ENCODE measurements at regions not wholly inside any gene's neighbourhood (a gene's known extent, or its start where the extent isn't known, plus 50 kb on each side); places are given as distances from the start of the nearest gene placed in this dataset.
"Not testable (repeated sequence)": the region's sequence is repeated elsewhere in the genome, so short reads cannot be mapped to it uniquely, and the experiment has no call there.

- H3K27me3 ChIP-seq, H3K4me3 ChIP-seq, H3K9me3 ChIP-seq, DNase-seq, H3K36me3 ChIP-seq: not testable (repeated sequence)
Measured at GRCh38 chr21:6140467-6141137, 4380.8 kb upstream of the TPTE start.

GRCh38 chr21:6141138-6141474 lies 4380.3 kb upstream of the TPTE start:
- DNase-seq, H3K9me3 ChIP-seq, H3K27me3 ChIP-seq: not testable (repeated sequence)

GRCh38 chr21:6153154-6153553 lies 4368.2 kb upstream of the TPTE start:
- H3K4me3 ChIP-seq = not testable (repeated sequence)

More at GRCh38 chr21:6141138-6141474, 4380.3 kb upstream of the TPTE start:
- H3K36me3 ChIP-seq, H3K4me3 ChIP-seq: not testable (repeated sequence)

GRCh38 chr21:6154524-6155320 lies 4366.7 kb upstream of the TPTE start:
- not testable (repeated sequence) for DNase-seq, H3K36me3 ChIP-seq, H3K27me3 ChIP-seq, H3K9me3 ChIP-seq, H3K4me3 ChIP-seq

More at GRCh38 chr21:6153154-6153553, 4368.2 kb upstream of the TPTE start:
- not testable (repeated sequence) for DNase-seq, H3K36me3 ChIP-seq, H3K27me3 ChIP-seq, H3K9me3 ChIP-seq

- not testable (repeated sequence) for H3K9me3 ChIP-seq, H3K27me3 ChIP-seq, H3K4me3 ChIP-seq, H3K36me3 ChIP-seq, DNase-seq
Measured at GRCh38 chr21:6156712-6157389, 4364.5 kb upstream of the TPTE start.

GRCh38 chr21:6157515-6157914 lies 4363.9 kb upstream of the TPTE start:
- H3K9me3 ChIP-seq, H3K36me3 ChIP-seq, H3K27me3 ChIP-seq, DNase-seq, H3K4me3 ChIP-seq: not testable (repeated sequence)

GRCh38 chr21:6158171-6158570 lies 4363.2 kb upstream of the TPTE start:
- H3K27me3 ChIP-seq, H3K4me3 ChIP-seq, DNase-seq, H3K9me3 ChIP-seq, H3K36me3 ChIP-seq: not testable (repeated sequence)

Data from MG63 (cell line).